ENCODE measurements at regions not wholly inside any gene's neighbourhood (a gene's known extent, or its start where the extent isn't known, plus 50 kb on each side); places are given as distances from the start of the nearest gene placed in this dataset.

- H2AFZ ChIP-seq (ENCODE audit: low read length), result no peak overlapping the region
- H3K4me3 ChIP-seq (ENCODE audit: insufficient read depth, low read length), result peak overlapping the region; percentile 16
- H3K27ac ChIP-seq (ENCODE audit: low read depth, low read length), result peak overlapping the region; percentile 95
- H3K4me1 ChIP-seq (ENCODE audit: insufficient read depth, low read length), result peaks cover 30% of the 10 kb centered on the region
- H3K4me2 ChIP-seq (ENCODE audit: insufficient read depth, low read length), result peak overlapping the region; percentile 70
- peak; percentile 92 for DNase-seq (ENCODE audit: insufficient read length, low spot score, missing footprints)
- no peak for TF ChIP-seq CTCF (IDR thresholded peaks at IDR 0.05; ENCODE audit: extremely low read depth, low read depth, low read length)
- no peaks in the 10 kb centered on the region for H3K79me2 ChIP-seq (ENCODE audit: insufficient read depth, low read length)
- no peaks in the 10 kb centered on the region for H4K20me1 ChIP-seq (ENCODE audit: insufficient read depth, low read length)
- no peaks in the 10 kb centered on the region for H3K27me3 ChIP-seq (ENCODE audit: insufficient read depth, low read length)
- no peaks in the 10 kb centered on the region for H3K36me3 ChIP-seq (ENCODE audit: insufficient read depth, low read length)
- no peaks in the 10 kb centered on the region for H3K9me3 ChIP-seq (ENCODE audit: low read depth, low read length)
These were observed 194.6 kb upstream of the CITED2 start for GRCh38 chr6:139568956-139569538.

- no peaks in the 10 kb centered on the region for H3K9me3 ChIP-seq (ENCODE audit: low read depth, low read length)
- no peaks in the 10 kb centered on the region for H3K27me3 ChIP-seq (ENCODE audit: insufficient read depth, low read length)
- peak overlapping the region; percentile 17 for H2AFZ ChIP-seq (ENCODE audit: low read length)
- no peaks in the 10 kb centered on the region for H3K79me2 ChIP-seq (ENCODE audit: insufficient read depth, low read length)
- no peaks in the 10 kb centered on the region for H4K20me1 ChIP-seq (ENCODE audit: insufficient read depth, low read length)
- peak; percentile 65 for DNase-seq (ENCODE audit: insufficient read length, low spot score, missing footprints)
- peak overlapping the region; percentile 95 for H3K27ac ChIP-seq (ENCODE audit: low read depth, low read length)
- peaks cover 30% of the 10 kb centered on the region for H3K4me1 ChIP-seq (ENCODE audit: insufficient read depth, low read length)
- H3K4me2 ChIP-seq (ENCODE audit: insufficient read depth, low read length), result peak overlapping the region; percentile 70
- H3K36me3 ChIP-seq (ENCODE audit: insufficient read depth, low read length), result no peaks in the 10 kb centered on the region
- no peak overlapping the region for H3K4me3 ChIP-seq (ENCODE audit: insufficient read depth, low read length)
- no peak for TF ChIP-seq CTCF (IDR thresholded peaks at IDR 0.05; ENCODE audit: extremely low read depth, low read depth, low read length)
These were observed 193.9 kb upstream of the CITED2 start for GRCh38 chr6:139568151-139568955.

- Histone ChIP-seq H3K4me2 (ENCODE audit: insufficient read depth, low read length) (no peak overlapping the region), H4K20me1 (ENCODE audit: insufficient read depth, low read length) (no peaks in the 10 kb centered on the region), H2AFZ (ENCODE audit: low read length) (no peak overlapping the region), H3K4me3 (ENCODE audit: insufficient read depth, low read length) (no peak overlapping the region), H3K79me2 (ENCODE audit: insufficient read depth, low read length) (no peaks in the 10 kb centered on the region), H3K36me3 (ENCODE audit: insufficient read depth, low read length) (no peaks in the 10 kb centered on the region), H3K9me3 (ENCODE audit: low read depth, low read length) (no peaks in the 10 kb centered on the region), H3K27me3 (ENCODE audit: insufficient read depth, low read length) (no peaks in the 10 kb centered on the region), H3K27ac (ENCODE audit: low read depth, low read length) (no peak overlapping the region), H3K4me1 (ENCODE audit: insufficient read depth, low read length) (peaks cover 30% of the 10 kb centered on the region)
- no peak for TF ChIP-seq CTCF (IDR thresholded peaks at IDR 0.05; ENCODE audit: extremely low read depth, low read depth, low read length)
- no peak for DNase-seq (ENCODE audit: insufficient read length, low spot score, missing footprints)
These were observed 192.6 kb upstream of the CITED2 start for GRCh38 chr6:139567095-139567494.

- Histone ChIP-seq H3K4me3 (ENCODE audit: insufficient read depth, low read length) (no peak overlapping the region), H3K36me3 (ENCODE audit: insufficient read depth, low read length) (no peaks in the 10 kb centered on the region), H3K9me3 (ENCODE audit: low read depth, low read length) (no peaks in the 10 kb centered on the region), H3K4me2 (ENCODE audit: insufficient read depth, low read length) (no peak overlapping the region), H4K20me1 (ENCODE audit: insufficient read depth, low read length) (no peaks in the 10 kb centered on the region), H3K27ac (ENCODE audit: low read depth, low read length) (no peak overlapping the region), H3K79me2 (ENCODE audit: insufficient read depth, low read length) (no peaks in the 10 kb centered on the region), H2AFZ (ENCODE audit: low read length) (no peak overlapping the region), H3K27me3 (ENCODE audit: insufficient read depth, low read length) (no peaks in the 10 kb centered on the region), H3K4me1 (ENCODE audit: insufficient read depth, low read length) (peaks cover 28% of the 10 kb centered on the region)
- TF ChIP-seq CTCF (IDR thresholded peaks at IDR 0.05; ENCODE audit: extremely low read depth, low read depth, low read length), result no peak
- DNase-seq (ENCODE audit: insufficient read length, low spot score, missing footprints), result no peak
These were observed 191.1 kb upstream of the CITED2 start for GRCh38 chr6:139565591-139565990.
